H1 (cell line): ENCODE measurements at regions not wholly inside any gene's neighbourhood (a gene's known extent, or its start where the extent isn't known, plus 50 kb on each side); places are given as distances from the start of the nearest gene placed in this dataset.

Experiments
- CTCF ChIA-PET: fragments of 300-600 bp; sonication (Branson Sonifier 250); formaldehyde crosslinking; loops from one replicate; lab custom pipeline; 2021; ENCODE audit not compliant: partially characterized antibody; lab: Charles Lee
- POLR2A ChIA-PET: fragments of 300-600 bp; sonication (Branson Sonifier 250); formaldehyde crosslinking; loops from one replicate; lab custom pipeline; 2021; ENCODE audit warnings: inconsistent platforms; ENCODE audit not compliant: partially characterized antibody; lab: Charles Lee
- DNase-seq, 2 experiments: peaks; one replicate each; pipeline versions ENCODE4 v3.0.0 to v3.0.0-alpha.2; 2010 to 2022; ENCODE audit warnings: low spot score in 2 of 2, low read depth in 1 of 2, mixed read lengths in 1 of 2
- FAIRE-seq: peaks from 2 replicates; lab custom pipeline; 2011; peaks lifted over from hg19 to GRCh38; lab: Jason Lieb, UNC
- H2AFZ ChIP-seq: 2 replicates; pipeline ENCODE4 v1.8.1; 2012; ENCODE audit warnings: low read length, inconsistent platforms
- H2AK5ac ChIP-seq: 2 replicates; pipeline ENCODE4 v1.6.1; 2013; ENCODE audit warnings: low read depth, low read length
- H2BK120ac ChIP-seq: replicated peaks from 2 replicates; pipeline ENCODE3; 2013; ENCODE audit warnings: low read depth, low read length, inconsistent platforms
- H2BK12ac ChIP-seq: 2 replicates; pipeline ENCODE4 v1.6.1; 2013; ENCODE audit warnings: low read depth, low read length
- H2BK15ac ChIP-seq: 2 replicates; pipeline ENCODE4 v1.6.1; 2013; ENCODE audit warnings: low read length
- H2BK20ac ChIP-seq: 2 replicates; pipeline ENCODE4 v1.6.1; 2013; ENCODE audit warnings: low read length
- H2BK5ac ChIP-seq: 2 replicates; pipeline ENCODE4 v1.6.1; 2013; ENCODE audit warnings: low read depth, low read length
- H3K14ac ChIP-seq: 2 replicates; pipeline ENCODE4 v1.6.1; 2013; ENCODE audit warnings: inconsistent platforms; ENCODE audit not compliant: insufficient read length
- H3K18ac ChIP-seq: 2 replicates; pipeline ENCODE4 v1.6.1; 2013; ENCODE audit warnings: low read length; ENCODE audit errors: extremely low read depth
- H3K23ac ChIP-seq: 2 replicates; pipeline ENCODE4 v1.6.1; 2013; ENCODE audit warnings: inconsistent platforms; ENCODE audit not compliant: insufficient read length
- H3K23me2 ChIP-seq: 2 replicates; pipeline ENCODE4 v1.6.1; 2013; ENCODE audit warnings: low read depth, low read length
- H3K27ac ChIP-seq: 2 replicates; pipeline ENCODE4 v1.6.1; 2011; ENCODE audit warnings: low read depth, low read length, inconsistent platforms
- H3K27me3 ChIP-seq, 4 experiments: replicated peaks in 1 of 4; 1 replicate in 1 of 4; 2 replicates in 3 of 4; pipeline versions ENCODE4 v1.6.1 to v1.8.1; 2011 to 2013; ENCODE audit warnings: low read length in 3 of 4, mild to moderate bottlenecking in 3 of 4, inconsistent platforms in 2 of 4, mixed read lengths in 2 of 4, moderate library complexity in 1 of 4; ENCODE audit not compliant: control insufficient read depth in 3 of 4, insufficient read depth in 3 of 4; ENCODE audit errors: extremely low read depth in 1 of 4
- H3K36me3 ChIP-seq, 4 experiments: 2 replicates each; pipeline versions ENCODE4 v1.6.1 to v1.8.1; 2011 to 2013; ENCODE audit warnings: mild to moderate bottlenecking in 4 of 4, low read length in 3 of 4, moderate library complexity in 2 of 4, control low read depth in 1 of 4, inconsistent platforms in 1 of 4; ENCODE audit not compliant: insufficient read depth in 4 of 4, control insufficient read depth in 2 of 4
- H3K4ac ChIP-seq: replicated peaks from 2 replicates; pipeline ENCODE3; 2013; ENCODE audit warnings: low read length, low read depth, mixed read lengths, inconsistent platforms; ENCODE audit not compliant: insufficient read length
- H3K4me1 ChIP-seq, 4 experiments: replicated peaks in 1 of 4; 1 replicate in 1 of 4; 2 replicates in 3 of 4; pipeline versions ENCODE4 v1.6.1 to v1.8.1; 2011 to 2013; ENCODE audit warnings: low read length in 3 of 4, inconsistent platforms in 2 of 4, mixed read lengths in 1 of 4; ENCODE audit not compliant: insufficient read depth in 4 of 4, control insufficient read depth in 3 of 4
- H3K4me2 ChIP-seq, 2 experiments: 2 replicates each; pipeline versions ENCODE4 v1.6.1 to v1.8.1; 2011 to 2013; ENCODE audit warnings: low read depth in 2 of 2, low read length in 2 of 2, control low read depth in 1 of 2, inconsistent platforms in 1 of 2, mild to moderate bottlenecking in 1 of 2; ENCODE audit not compliant: insufficient read depth in 1 of 2
- H3K4me3 ChIP-seq, 4 experiments: fragments of 200-600, 300-600 bp in 1 of 4; sonication (generic), shearing (Covaris generic), sonication (Bioruptor Twin) in 1 of 4; 2 replicates each; pipeline versions ENCODE4 v1.5.1 to v1.8.1; 2011 to 2016; ENCODE audit warnings: low read length in 4 of 4, low read depth in 3 of 4, control low read depth in 2 of 4, inconsistent platforms in 2 of 4, mild to moderate bottlenecking in 2 of 4, mixed read lengths in 1 of 4, moderate library complexity in 1 of 4; ENCODE audit not compliant: insufficient read depth in 2 of 4; ENCODE audit errors: extremely low read depth in 1 of 4
- H3K56ac ChIP-seq: replicated peaks from 2 replicates; pipeline ENCODE3; 2013; ENCODE audit warnings: low read depth, mild to moderate bottlenecking, mixed read lengths, low read length, inconsistent platforms; ENCODE audit not compliant: insufficient read length
- H3K79me1 ChIP-seq: 2 replicates; pipeline ENCODE4 v1.6.1; 2013; ENCODE audit warnings: low read depth, low read length, control low read depth
- H3K79me2 ChIP-seq, 2 experiments: 2 replicates each; pipeline versions ENCODE4 v1.6.1 to v1.8.1; 2012 to 2013; ENCODE audit warnings: low read length in 2 of 2, mild to moderate bottlenecking in 2 of 2, inconsistent platforms in 1 of 2; ENCODE audit not compliant: insufficient read depth in 2 of 2, control insufficient read depth in 1 of 2
- H3K9ac ChIP-seq, 4 experiments: replicated peaks in 1 of 4; 1 replicate in 1 of 4; 2 replicates in 3 of 4; pipeline versions ENCODE4 v1.6.1 to v1.8.1; 2011 to 2013; ENCODE audit warnings: low read depth in 3 of 4, low read length in 3 of 4, control low read depth in 2 of 4, mild to moderate bottlenecking in 2 of 4, moderate library complexity in 2 of 4, inconsistent platforms in 1 of 4; ENCODE audit errors: extremely low read depth in 1 of 4
- H3K9me3 ChIP-seq, 2 experiments: 2 replicates each; pipeline versions ENCODE4 v1.6.1 to v1.8.1; 2012 to 2013; ENCODE audit warnings: mild to moderate bottlenecking in 2 of 2, moderate library complexity in 2 of 2, control low read depth in 1 of 2, inconsistent platforms in 1 of 2, low read depth in 1 of 2, low read length in 1 of 2, mixed read lengths in 1 of 2; ENCODE audit not compliant: insufficient read depth in 2 of 2
- H4K20me1 ChIP-seq, 2 experiments: replicated peaks in 1 of 2; 2 replicates each; pipeline versions ENCODE3 to v1.8.1; 2011 to 2013; ENCODE audit warnings: inconsistent platforms in 2 of 2, low read length in 2 of 2, mild to moderate bottlenecking in 1 of 2; ENCODE audit not compliant: insufficient read depth in 2 of 2, control insufficient read depth in 1 of 2
- H4K5ac ChIP-seq: 2 replicates; pipeline ENCODE4 v1.6.1; 2013; ENCODE audit warnings: low read length, low read depth, mixed read lengths, inconsistent platforms; ENCODE audit not compliant: insufficient read length
- H4K8ac ChIP-seq: 2 replicates; pipeline ENCODE4 v1.8.0; 2013; ENCODE audit warnings: mild to moderate bottlenecking, moderate library complexity, low read length, inconsistent platforms; ENCODE audit not compliant: insufficient read depth; ENCODE audit errors: extremely low read depth
- H4K91ac ChIP-seq: replicated peaks from 2 replicates; pipeline ENCODE3; 2013; ENCODE audit warnings: low read length, mixed read lengths, inconsistent platforms; ENCODE audit not compliant: insufficient read length
- CBX5 ChIP-seq: fragments of 300-800, 300-1000 bp; sonication (generic); IDR thresholded peaks from 2 replicates; pipeline ENCODE4 v1.7.1; 2016; ENCODE audit warnings: antibody characterized with exemption, low read length, low read depth
- GTF2F1 ChIP-seq: IDR thresholded peaks from 2 replicates; pipeline ENCODE4 v1.6.1; 2012; ENCODE audit warnings: low read depth, low read length, improper control_type of control experiment, borderline replicate concordance
- JUN ChIP-seq: IDR thresholded peaks from 2 replicates; pipeline ENCODE4 v1.6.1; 2011; ENCODE audit warnings: low read depth, mild to moderate bottlenecking, improper control_type of control experiment, low read length
- NANOG ChIP-seq: IDR thresholded peaks from 2 replicates; pipeline ENCODE4 v1.6.1; 2011; ENCODE audit warnings: low read length, low read depth, mild to moderate bottlenecking, inconsistent platforms; ENCODE audit not compliant: insufficient read depth, poor library complexity, severe bottlenecking
- NRF1 ChIP-seq: IDR thresholded peaks from 2 replicates; pipeline ENCODE4 v1.6.1; 2011; ENCODE audit warnings: mild to moderate bottlenecking, low read depth, low read length, improper control_type of control experiment
- POU5F1 ChIP-seq: IDR thresholded peaks from 2 replicates; pipeline ENCODE4 v1.6.1; 2011; ENCODE audit warnings: low read depth, mild to moderate bottlenecking, low read length, moderate library complexity
- RFX5 ChIP-seq: IDR thresholded peaks from 2 replicates; pipeline ENCODE4 v1.6.1; 2011; ENCODE audit warnings: low read depth, low read length, improper control_type of control experiment, borderline replicate concordance
- SAP30 ChIP-seq: fragments of 300-600 bp; sonication (generic); IDR thresholded peaks from 2 replicates; pipeline ENCODE4 v1.7.1; 2012; ENCODE audit warnings: low read length, moderate library complexity, mild to moderate bottlenecking, inconsistent platforms; ENCODE audit not compliant: insufficient read depth, insufficient replicate concordance
- SP2 ChIP-seq: IDR thresholded peaks from 2 replicates; pipeline ENCODE4 v1.6.1; 2012; ENCODE audit warnings: mild to moderate bottlenecking, low read length, inconsistent platforms
- SRF ChIP-seq: IDR thresholded peaks from 2 replicates; pipeline ENCODE4 v1.6.1; 2011; ENCODE audit warnings: mild to moderate bottlenecking, low read depth, low read length, moderate library complexity
- USF2 ChIP-seq: IDR thresholded peaks from 2 replicates; pipeline ENCODE4 v1.6.1; 2011; ENCODE audit warnings: low read length, improper control_type of control experiment
- YY1 ChIP-seq: IDR thresholded peaks from 2 replicates; pipeline ENCODE4 v1.6.1; 2011; ENCODE audit warnings: low read depth, mild to moderate bottlenecking, low read length
- WGBS, 2 experiments: shearing (Covaris generic) in 1 of 2; methylation state at CpG; one replicate each; pipeline versions ENCODE4 v1.1.6 to v1.1.7; 2013 to 2015; ENCODE audit warnings: low lambda C conversion rate in 2 of 2, mixed read lengths in 2 of 2, inconsistent platforms in 1 of 2, low coverage in 1 of 2, missing lambda C conversion rate in 1 of 2; ENCODE audit not compliant: insufficient replicate concordance in 2 of 2, insufficient coverage in 1 of 2, insufficient read length in 1 of 2; ENCODE audit errors: extremely low coverage in 1 of 2, missing lambda C conversion rate in 1 of 2; 5-methylcytosine and 5-hydroxymethylcytosine counted together
- TF ChIP-seq, protein P1 (sequence below): IDR thresholded peaks from 2 replicates; pipeline ENCODE4 v1.6.1; 2012; ENCODE audit warnings: inconsistent platforms

DNA sequence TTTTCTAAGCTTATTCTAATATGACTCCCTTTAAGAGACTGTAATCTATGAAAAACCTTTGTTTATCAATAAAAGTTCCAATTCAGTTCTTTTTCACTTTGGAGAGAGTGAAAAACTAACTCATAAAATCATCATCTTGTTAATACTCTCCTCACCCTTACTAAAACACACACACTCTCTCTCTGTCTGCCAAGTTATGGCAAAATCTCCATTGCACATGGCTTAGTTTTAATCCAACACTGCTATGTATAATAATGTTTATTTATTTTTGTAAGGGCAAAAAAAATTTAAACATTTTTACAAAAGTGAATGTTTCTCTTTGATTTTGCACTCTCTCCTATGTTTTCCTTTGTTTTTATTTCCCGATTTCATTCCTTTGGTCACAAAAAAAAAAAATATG lies 253.2 kb downstream of the BMP7 start:
- H3K4me2 ChIP-seq, result peak overlapping the region in 1 of 2 experiments; percentile 50; a peak in 1 of 4 replicates
- no peak overlapping the region for H3K18ac ChIP-seq
- H3K27ac ChIP-seq, result no peak overlapping the region
- WGBS, 2 experiments, result 67% methylated on average over 1 of the region's 1 CpG; no CpG with 5 or more reads in 1 of the 2 experiments
- H3K14ac ChIP-seq, result no peak overlapping the region
- DNase-seq (no peak), FAIRE-seq (no peak)
- no peaks in the 10 kb centered on the region for H3K79me2 ChIP-seq
- POLR2A ChIA-PET, result interaction anchor here (1.1 kb wide), 1 partner anchor 10 kb away, joined by 3 read pairs; no protein-coding TSS in a partner anchor
- H3K27me3 ChIP-seq, result peaks cover 0 to 3% (median 2%) of the 10 kb centered on the region in 4 experiments; a peak in 5 of 7 replicates
- no peak overlapping the region for H4K5ac ChIP-seq
- CTCF ChIA-PET, result interaction anchor here (1.5 to 2.1 kb wide), 4 partner anchors 9 to 170 kb away, joined by 5 to 8 read pairs (median 6); no protein-coding TSS in a partner anchor
- H3K79me1 ChIP-seq, result no peaks in the 10 kb centered on the region
- no peak overlapping the region for H2BK12ac ChIP-seq
- no peak overlapping the region for H3K9ac ChIP-seq
- no peak overlapping the region for H4K8ac ChIP-seq
- H3K56ac ChIP-seq, result no peak overlapping the region
- no peak overlapping the region for H2BK20ac ChIP-seq
- H4K91ac ChIP-seq, result no peak overlapping the region
- no peak overlapping the region for H2BK15ac ChIP-seq
- H4K20me1 ChIP-seq, result no peaks in the 10 kb centered on the region
- H2BK5ac ChIP-seq, result no peak overlapping the region
- no peak overlapping the region for H3K23ac ChIP-seq
- H3K4me3 ChIP-seq, result peak overlapping the region in 1 of 4 experiments; percentile 37; a peak in 1 of 8 replicates
- H2AFZ ChIP-seq, result no peak overlapping the region
- H2AK5ac ChIP-seq, result no peak overlapping the region
- H3K4ac ChIP-seq, result no peak overlapping the region
- no peaks in the 10 kb centered on the region for H3K36me3 ChIP-seq
- no peaks in the 10 kb centered on the region for H3K9me3 ChIP-seq
- peaks cover 2 to 3% (median 2%) of the 10 kb centered on the region in 4 experiments; a peak in 6 of 7 replicates for H3K4me1 ChIP-seq
- no peaks in the 10 kb centered on the region; the same call in 1 of the 2 replicates for H3K23me2 ChIP-seq
- no peak for TF ChIP-seq CBX5
- TF ChIP-seq JUN, result no peak
- TF ChIP-seq SP2, result no peak
- TF ChIP-seq USF2, result no peak
- TF ChIP-seq NRF1, result no peak
- no peak for TF ChIP-seq NANOG
- TF ChIP-seq POU5F1, result no peak
- TF ChIP-seq RFX5, result no peak
- TF ChIP-seq YY1, result no peak
- TF ChIP-seq SAP30, result no peak
- no peak for TF ChIP-seq GTF2F1
- TF ChIP-seq, protein P1, sequence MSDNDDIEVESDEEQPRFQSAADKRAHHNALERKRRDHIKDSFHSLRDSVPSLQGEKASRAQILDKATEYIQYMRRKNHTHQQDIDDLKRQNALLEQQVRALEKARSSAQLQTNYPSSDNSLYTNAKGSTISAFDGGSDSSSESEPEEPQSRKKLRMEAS, result no peak
- TF ChIP-seq SRF, result no peak
- no peak overlapping the region for H2BK120ac ChIP-seq
